GM21723 (cell line): ENCODE measurements at regions not wholly inside any gene's neighbourhood (a gene's known extent, or its start where the extent isn't known, plus 50 kb on each side); places are given as distances from the start of the nearest gene placed in this dataset.
"Not testable (repeated sequence)": the region's sequence is repeated elsewhere in the genome, so short reads cannot be mapped to it uniquely, and the experiment has no call there.

Experiments
- ATAC-seq: cut with Tn5 transposase; IDR thresholded peaks from one replicate; pipeline ENCODE4 v1.9.1; 2021; ENCODE audit warnings: mild to moderate bottlenecking, moderate library complexity; ENCODE audit not compliant: unreplicated experiment

DNA sequence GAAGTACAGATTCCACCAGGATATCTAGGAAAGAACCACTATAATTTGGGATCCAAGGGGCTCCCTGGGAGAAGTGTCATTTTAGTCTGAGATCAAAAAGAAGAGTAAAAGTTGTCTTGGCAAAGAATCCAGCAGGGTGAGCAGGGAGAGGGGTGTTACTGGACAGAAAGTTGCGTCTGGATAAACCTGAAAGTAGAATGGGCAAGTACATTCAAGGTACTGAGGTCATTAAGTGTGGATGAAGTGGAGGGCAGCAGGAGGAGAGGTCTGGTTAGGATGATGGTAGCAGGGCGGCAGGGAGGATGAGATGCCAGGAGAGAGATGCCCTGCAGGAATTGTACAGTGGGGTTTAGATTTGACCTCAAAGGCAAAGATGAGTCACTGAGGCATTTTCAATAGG lies 253.3 kb downstream of the KLF13 start:
- no peak for ATAC-seq

GRCh38 chr15:31584195-31584594 lies 257.6 kb downstream of the KLF13 start:
- no peak for ATAC-seq

GRCh38 chr15:31585240-31585639 lies 258.6 kb downstream of the KLF13 start:
- ATAC-seq: no peak

DNA sequence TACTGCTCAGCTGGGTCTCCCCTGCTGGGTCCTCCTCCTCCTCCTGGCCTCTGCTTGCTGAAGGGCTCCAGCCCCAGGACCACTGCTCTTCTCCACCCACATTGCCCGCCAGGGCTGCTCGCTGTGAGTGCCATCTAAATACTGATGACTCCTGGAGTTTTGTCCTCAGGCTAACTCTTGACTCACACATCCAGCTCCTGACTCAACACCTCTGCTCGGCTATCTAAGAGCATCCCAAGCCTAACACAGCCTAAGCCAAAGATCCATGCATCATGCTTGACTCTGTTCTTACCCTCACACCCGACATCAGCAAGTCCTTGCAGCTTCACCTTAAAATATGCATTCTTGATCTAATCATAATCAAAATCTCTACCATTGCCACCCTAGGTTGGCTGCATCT lies 260.2 kb downstream of the KLF13 start:
- no peak for ATAC-seq

DNA sequence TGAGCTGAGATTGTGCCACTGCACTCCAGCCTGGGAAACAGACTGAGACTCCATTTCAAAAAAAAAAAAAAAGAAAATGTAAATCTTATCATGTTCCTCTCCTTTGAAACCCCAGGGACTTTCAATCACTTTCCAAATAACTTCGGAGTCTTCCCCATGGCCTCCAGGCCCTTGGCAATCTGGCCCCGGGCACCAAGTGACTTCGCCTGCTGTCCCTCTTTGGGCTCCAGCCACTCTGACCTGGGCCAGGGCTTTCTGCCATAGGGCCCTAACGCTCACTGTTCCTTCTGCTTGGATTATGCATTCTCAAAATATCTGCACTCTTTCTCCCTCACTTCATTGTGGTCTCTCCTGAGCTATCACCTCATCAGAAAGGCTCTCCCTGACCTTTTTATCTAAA lies 260.9 kb downstream of the KLF13 start:
- ATAC-seq: no peak

DNA sequence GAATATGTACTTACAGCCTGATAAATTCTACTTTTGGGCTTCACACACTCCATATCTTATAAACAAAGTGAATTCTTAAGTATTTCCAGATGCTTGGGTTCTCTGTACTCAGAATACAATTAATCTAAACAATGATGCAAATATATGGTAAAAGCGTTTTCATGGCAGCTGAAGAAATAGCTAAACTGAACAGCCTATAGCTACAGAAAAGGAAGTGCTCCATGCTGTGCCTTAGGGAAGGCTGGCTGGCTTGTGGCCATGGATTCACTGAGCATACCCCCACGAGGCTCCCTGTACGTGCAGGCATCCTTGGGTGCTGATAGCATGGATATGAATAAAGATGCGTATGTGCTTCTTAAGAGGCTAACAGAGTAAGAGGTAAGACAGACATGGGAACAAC lies 264.0 kb downstream of the KLF13 start:
- no peak for ATAC-seq

DNA sequence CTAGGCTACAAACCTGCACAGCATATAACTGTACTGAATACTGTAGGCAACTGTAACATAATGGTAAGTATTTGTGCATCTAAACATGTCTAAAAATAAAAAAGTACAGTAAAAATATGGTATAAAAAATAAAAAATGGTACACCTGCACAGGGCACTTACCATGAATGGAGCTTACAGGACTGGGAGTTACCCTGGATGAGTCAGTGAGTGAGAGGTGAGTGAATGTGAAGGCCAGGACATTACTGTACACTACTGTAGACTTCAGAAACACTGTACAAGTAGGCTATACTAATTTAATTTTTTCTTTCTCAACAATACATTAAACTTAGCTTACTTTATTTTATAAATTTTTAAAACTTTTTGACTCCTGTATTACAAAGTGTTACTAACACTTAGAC lies 265.3 kb downstream of the KLF13 start:
- ATAC-seq: no peak

DNA sequence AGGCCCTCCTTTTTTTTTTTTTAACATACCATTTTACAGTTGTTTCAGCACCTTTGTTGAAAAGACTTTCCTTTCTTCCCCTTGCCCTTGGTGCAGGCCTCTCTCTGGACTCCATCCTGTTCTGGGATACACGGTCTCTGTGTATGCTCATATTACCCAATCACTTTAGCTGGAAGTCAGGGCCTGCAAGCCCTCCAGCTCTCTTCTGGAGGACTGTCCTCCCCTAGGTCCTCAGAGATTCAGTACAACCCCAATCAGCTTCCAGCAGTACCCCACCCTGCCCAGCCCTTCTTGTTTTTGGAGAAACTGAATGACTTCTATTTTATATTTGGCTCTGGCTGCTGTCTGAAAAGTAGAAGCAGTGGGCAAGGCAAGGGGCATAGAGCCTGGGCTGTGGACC lies 270.8 kb downstream of the KLF13 start:
- no peak for ATAC-seq

GRCh38 chr15:31598620-31599019 lies 272.0 kb downstream of the KLF13 start:
- no peak for ATAC-seq

DNA sequence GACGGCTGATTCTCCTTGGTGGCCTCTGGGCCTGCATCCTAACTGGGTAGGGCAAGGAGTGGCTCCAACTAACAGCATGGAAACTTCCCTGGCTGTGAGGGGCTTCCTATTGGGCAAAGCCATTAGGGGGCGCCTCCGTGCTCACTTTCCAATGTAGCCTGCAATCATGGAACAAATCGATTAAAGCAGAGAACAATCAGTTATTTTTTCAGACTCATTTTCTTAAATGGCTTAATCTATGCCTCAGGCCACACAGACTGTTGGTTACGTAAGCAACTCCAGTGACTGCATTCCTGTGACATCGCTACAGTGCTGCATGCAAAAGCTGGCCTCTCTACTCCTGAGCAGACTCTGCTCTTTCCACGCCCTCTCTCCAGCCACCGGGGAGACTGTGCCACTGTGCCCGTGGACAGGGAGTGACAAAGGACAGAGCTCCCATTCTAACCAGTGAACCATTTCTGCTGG lies 278.9 kb downstream of the KLF13 start:
- no peak for ATAC-seq

DNA sequence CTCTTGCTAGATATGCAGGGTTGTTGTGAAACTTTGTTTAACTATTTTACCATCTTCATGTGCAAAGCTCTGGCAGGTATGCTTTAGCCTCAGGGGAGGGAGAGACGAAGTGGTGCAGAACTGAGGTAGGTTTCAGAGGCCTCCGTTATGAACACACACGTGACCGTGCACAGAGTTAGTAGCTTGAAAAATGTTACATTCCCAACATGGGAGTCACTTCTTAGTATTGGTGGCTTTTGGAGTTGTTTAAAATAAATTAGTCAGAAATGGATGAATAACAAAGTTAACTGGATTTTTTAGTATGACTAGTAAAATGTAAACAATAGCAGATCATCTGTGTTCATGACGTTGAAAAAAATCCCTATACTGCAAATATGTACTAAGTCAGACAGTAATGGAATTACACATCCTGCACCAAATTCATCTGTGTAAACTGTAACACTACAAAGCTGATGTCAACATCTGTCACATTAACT lies 279.6 kb downstream of the KLF13 start:
- ATAC-seq: no peak

DNA sequence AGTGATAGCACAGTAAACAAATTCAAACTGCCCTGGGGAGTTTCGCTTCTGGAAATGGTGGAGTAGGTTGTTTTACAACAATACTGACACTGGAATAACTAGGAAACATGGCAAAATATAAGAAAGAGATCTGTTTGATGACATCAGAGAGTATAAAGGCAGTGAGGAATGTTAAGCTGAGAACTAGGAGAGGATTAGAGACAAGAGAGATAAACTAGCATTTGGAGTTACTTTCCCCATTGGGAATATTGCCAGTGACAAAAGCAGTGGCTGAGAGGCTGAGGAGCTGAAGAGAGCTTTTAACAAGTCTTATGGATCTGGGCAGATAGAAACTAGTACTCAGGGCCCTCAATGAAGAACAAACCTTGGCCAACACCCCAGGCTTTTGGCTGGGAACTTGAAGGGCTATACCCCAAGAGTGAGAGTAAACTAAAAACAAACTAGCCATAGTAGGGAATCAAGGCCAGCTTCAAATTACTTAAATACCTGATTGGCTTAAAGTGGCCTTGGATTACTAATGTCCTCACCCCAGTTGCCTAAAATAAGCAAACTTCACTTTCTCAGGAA lies 280.4 kb downstream of the KLF13 start:
- ATAC-seq: no peak

GRCh38 chr15:31607656-31608055 lies 281.0 kb downstream of the KLF13 start:
- no peak for ATAC-seq

- ATAC-seq: no peak
These were observed 282.6 kb downstream of the KLF13 start for GRCh38 chr15:31609258-31609681.

DNA sequence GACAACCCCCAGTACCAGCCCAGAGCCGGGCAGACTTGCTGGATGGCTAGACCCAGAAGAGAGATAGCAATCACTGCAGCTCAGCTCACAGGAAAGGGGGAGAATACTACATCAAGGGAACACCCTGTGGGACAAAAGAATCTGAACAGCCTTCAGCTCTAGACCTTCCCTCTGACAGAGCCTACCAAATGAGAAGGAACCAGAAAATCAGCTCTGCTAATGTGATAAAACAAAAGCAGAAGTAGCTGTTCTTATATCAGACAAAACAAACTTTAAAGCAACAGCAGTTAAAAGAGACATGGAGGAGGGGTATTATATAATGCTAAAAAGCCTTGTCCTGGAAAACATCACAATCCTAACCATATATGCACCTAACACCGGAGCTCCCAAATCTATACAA lies 283.3 kb downstream of the KLF13 start:
- no peak for ATAC-seq

DNA sequence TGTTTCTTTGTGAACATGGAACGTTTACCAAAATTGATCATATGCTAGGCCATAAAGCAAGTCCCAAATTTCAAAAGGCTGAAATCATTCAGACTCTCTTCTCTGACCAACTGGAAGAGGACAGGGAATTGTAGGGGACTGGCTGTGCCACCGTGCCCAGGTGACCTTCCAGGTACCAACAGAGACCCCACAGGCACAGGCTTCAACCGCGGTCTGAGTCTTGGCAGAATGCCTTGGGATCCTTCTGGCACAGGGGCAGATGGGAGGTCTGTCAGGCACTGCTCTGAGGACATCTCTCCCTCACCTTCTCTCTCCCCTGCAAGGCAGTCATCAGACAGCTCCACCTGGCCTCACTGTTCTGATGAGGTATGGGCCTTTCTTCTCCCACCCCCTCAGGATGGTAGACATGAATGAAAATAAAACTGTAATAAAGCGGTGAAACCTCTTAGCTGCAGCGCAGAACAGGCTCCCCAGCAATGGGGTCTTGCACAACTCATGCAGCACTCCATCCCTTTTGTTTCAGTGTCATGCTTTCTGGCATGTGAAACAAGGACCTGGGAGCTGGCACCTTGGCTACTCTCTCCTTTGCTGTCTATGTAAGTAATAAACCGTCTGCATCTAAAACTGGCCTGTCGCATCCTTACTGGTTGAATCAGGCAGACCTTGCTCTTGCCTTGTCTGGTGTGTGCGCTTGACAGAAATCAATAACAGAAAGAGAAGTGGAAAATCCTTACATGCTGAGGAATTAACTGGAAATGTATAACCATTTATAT lies 289.2 kb downstream of the KLF13 start:
- no peak for ATAC-seq

GRCh38 chr15:31623297-31623696 lies 296.7 kb downstream of the KLF13 start:
- ATAC-seq: not testable (repeated sequence)

DNA sequence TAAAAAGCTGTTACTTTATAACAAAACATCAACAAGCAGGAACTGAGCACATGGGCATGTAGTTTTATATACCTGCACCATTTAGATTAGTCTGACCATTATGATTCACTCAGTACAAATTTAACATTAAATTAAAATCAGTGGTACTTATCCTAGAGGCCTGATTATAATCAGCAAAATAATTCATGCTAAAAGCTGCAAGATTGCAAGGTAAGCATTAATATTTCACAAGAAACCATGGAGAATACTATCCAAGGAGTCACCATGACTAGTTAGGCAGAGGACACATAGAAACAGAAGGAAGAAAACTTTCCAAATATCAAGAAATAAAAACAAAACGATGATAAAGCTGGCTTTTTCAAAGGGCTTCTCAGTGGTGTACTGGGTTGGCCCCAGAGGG lies 297.5 kb downstream of the KLF13 start:
- not testable (repeated sequence) for ATAC-seq

DNA sequence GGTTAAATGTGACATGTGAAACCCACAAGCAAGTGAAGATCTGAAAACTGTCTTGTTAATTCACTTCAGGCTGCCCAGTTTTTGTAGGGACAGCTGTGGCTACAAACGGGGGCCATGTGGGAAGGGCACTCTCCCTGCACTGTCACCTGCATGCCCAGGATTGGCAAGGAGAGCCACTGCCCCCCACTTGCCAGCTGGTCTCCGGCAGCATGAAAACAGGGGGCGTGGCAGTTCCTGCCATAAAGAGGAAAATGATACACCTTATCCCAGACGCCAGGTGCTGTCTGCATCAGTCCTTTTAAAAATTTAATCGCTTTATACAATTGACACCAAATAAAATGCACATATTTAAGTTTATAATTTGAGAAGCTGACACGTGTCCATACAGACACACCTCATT lies 309.1 kb downstream of the KLF13 start:
- ATAC-seq: not testable (repeated sequence)

DNA sequence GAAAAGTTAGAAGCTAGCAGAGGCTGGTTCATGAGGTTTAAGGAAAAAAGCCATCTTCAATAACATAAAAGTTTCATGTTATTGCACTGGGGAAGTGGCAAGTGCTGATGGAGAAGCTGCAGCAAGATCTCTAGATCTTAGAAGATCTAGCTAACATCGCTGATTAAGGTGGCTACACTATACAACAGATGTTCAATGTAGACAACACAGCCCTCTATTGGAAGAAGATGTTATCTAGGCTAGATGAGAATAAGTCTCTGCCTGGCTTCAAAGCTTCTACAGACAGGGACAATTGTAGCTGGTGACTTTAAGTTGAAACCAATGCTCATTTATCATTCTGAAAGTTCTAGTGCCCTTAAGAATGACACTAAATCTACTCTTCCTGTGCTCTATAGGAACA lies 310.3 kb downstream of the KLF13 start:
- ATAC-seq: not testable (repeated sequence)

DNA sequence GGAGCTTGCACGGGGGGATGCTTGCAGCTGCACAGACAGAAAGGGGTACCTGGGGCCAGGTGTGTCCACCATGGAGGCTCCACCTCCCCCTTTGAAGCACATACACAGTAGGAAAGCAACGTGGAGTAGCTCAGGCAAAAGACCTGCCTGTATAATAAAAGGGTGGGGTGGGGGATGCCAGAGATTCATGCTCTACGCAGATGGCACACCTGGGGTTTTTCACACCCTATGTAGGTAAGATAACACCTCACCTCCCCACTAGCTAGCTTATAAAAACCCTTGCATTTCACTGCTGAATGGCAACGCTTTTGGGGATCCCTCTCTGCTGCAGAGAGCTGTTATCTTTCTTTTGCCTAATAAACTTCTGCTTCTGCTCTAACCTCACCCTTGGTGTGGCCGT lies 317.3 kb downstream of the KLF13 start:
- ATAC-seq: not testable (repeated sequence)

DNA sequence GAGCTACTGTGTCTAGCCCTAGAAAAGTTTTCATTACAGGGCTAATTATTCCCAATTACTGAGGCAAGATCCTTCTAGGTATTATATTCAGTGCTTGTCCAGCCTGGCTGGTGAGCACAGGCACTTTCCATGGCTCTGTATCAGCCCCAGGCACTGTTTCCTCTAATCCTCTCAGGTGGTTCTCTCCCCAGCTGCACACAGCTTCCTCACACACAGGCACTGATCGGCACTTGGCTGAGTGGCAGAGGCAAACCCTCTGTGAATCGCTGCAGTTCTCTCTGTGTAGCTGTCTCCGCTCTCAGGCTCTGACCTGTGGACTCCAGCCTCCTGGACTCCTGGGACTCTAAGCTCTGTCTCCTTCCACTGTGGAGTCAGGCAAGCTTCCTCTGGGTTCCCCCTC lies 318.1 kb downstream of the KLF13 start:
- ATAC-seq: not testable (repeated sequence)
